Loucy (cell line): ENCODE measurements at regions not wholly inside any gene's neighbourhood (a gene's known extent, or its start where the extent isn't known, plus 50 kb on each side); places are given as distances from the start of the nearest gene placed in this dataset.

ENCODE experiments used
- H2AFZ ChIP-seq: fragments of 200-600 bp; sonication (generic); 2 replicates; pipeline ENCODE4 v1.6.0; 2016; ENCODE audit warnings: antibody characterized with exemption, mild to moderate bottlenecking, low read length, moderate library complexity
- H3F3A ChIP-seq: fragments of 200-600 bp; 2 replicates; pipeline ENCODE4 v1.6.0; 2016; ENCODE audit warnings: antibody characterized with exemption, low read depth, mild to moderate bottlenecking
- H3K27me3 ChIP-seq: fragments of 200-600 bp; sonication (generic); 2 replicates; pipeline ENCODE4 v1.6.1; 2014; ENCODE audit warnings: low read length, mild to moderate bottlenecking; ENCODE audit not compliant: insufficient read depth, poor library complexity, severe bottlenecking
- H3K36me3 ChIP-seq: fragments of 200-600 bp; sonication (generic); 2 replicates; pipeline ENCODE4 v1.6.1; 2016; ENCODE audit warnings: low read length; ENCODE audit not compliant: insufficient read depth
- H3K4me1 ChIP-seq: fragments of 200-600 bp; sonication (generic); 2 replicates; pipeline ENCODE4 v1.5.1; 2014; ENCODE audit warnings: low read length, mild to moderate bottlenecking; ENCODE audit not compliant: insufficient read depth, poor library complexity, severe bottlenecking
- H3K4me2 ChIP-seq: fragments of 200-600 bp; sonication (generic); 2 replicates; pipeline ENCODE4 v1.6.0; 2014; ENCODE audit warnings: antibody characterized with exemption, low read length, low read depth, mild to moderate bottlenecking; ENCODE audit not compliant: poor library complexity, severe bottlenecking
- H3K4me3 ChIP-seq: fragments of 200-600 bp; sonication (generic); 2 replicates; pipeline ENCODE4 v1.5.1; 2014; ENCODE audit warnings: low read length, mild to moderate bottlenecking, mixed read lengths; ENCODE audit not compliant: poor library complexity, severe bottlenecking
- H3K79me2 ChIP-seq: fragments of 200-600 bp; sonication (generic); 2 replicates; pipeline ENCODE4 v1.6.1; 2014; ENCODE audit warnings: low read length; ENCODE audit not compliant: insufficient read depth
- H3K9ac ChIP-seq: fragments of 200-600 bp; sonication (generic); 2 replicates; pipeline ENCODE4 v1.6.0; 2014; ENCODE audit warnings: mild to moderate bottlenecking, low read depth, low read length, moderate library complexity; ENCODE audit not compliant: poor library complexity, severe bottlenecking
- H3K9me2 ChIP-seq: fragments of 200-600 bp; sonication (generic); replicated peaks from 2 replicates; pipeline ENCODE4 v1.6.1; 2016; ENCODE audit warnings: low read depth, low read length, mixed read lengths
- H3K9me3 ChIP-seq: fragments of 200-600 bp; sonication (generic); 2 replicates; pipeline ENCODE4 v1.6.1; 2014; ENCODE audit warnings: mild to moderate bottlenecking, antibody characterized with exemption, low read length, low read depth; ENCODE audit not compliant: insufficient read depth
- H4K20me1 ChIP-seq: fragments of 200-600 bp; sonication (generic); 2 replicates; pipeline ENCODE4 v1.6.0; 2014; ENCODE audit warnings: antibody characterized with exemption, low read length, mild to moderate bottlenecking; ENCODE audit not compliant: insufficient read depth, poor library complexity, severe bottlenecking
- EZH2phosphoT487 ChIP-seq: fragments of 200-600 bp; IDR thresholded peaks from 2 replicates; pipeline ENCODE4 v1.6.1; 2018; ENCODE audit warnings: antibody characterized with exemption, mild to moderate bottlenecking, moderate library complexity, borderline replicate concordance
- TF ChIP-seq, protein P1 (sequence below): fragments of 200-600 bp; sonication (generic); conservative IDR thresholded peaks from 2 replicates; pipeline ENCODE4 v1.5.1; 2014; ENCODE audit warnings: mild to moderate bottlenecking, antibody characterized with exemption, low read length

DNA sequence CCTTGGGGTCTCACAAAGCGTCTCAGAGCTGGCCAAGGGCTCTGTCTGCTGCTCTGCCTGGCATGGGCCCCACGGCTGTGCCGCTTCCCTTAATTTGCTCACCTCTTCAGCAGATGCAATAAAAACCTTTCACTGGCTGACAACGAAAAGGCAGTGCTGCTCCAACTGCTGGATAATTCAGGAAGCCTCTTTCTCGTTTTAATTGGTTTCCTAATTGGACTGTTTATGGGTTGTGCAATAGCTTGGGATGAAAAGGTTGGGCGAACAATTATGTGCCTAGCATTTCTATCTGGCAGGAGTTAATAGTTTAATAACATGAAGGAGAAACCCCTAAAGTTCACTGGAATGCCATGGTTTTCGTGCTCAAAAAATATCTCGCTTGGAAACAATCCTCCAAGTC, 234.1 kb upstream of the IRX5 start:
- no peaks in the 10 kb centered on the region for H3F3A ChIP-seq
- H3K4me3 ChIP-seq, result no peak overlapping the region
- no peak overlapping the region for H2AFZ ChIP-seq
- no peak overlapping the region for H3K4me2 ChIP-seq
- no peaks in the 10 kb centered on the region for H4K20me1 ChIP-seq
- no peaks in the 10 kb centered on the region for H3K79me2 ChIP-seq
- H3K9ac ChIP-seq, result no peak overlapping the region
- TF ChIP-seq, protein P1, sequence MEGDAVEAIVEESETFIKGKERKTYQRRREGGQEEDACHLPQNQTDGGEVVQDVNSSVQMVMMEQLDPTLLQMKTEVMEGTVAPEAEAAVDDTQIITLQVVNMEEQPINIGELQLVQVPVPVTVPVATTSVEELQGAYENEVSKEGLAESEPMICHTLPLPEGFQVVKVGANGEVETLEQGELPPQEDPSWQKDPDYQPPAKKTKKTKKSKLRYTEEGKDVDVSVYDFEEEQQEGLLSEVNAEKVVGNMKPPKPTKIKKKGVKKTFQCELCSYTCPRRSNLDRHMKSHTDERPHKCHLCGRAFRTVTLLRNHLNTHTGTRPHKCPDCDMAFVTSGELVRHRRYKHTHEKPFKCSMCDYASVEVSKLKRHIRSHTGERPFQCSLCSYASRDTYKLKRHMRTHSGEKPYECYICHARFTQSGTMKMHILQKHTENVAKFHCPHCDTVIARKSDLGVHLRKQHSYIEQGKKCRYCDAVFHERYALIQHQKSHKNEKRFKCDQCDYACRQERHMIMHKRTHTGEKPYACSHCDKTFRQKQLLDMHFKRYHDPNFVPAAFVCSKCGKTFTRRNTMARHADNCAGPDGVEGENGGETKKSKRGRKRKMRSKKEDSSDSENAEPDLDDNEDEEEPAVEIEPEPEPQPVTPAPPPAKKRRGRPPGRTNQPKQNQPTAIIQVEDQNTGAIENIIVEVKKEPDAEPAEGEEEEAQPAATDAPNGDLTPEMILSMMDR, result no peak
- no peak for TF ChIP-seq EZH2phosphoT487
- no peaks in the 10 kb centered on the region for H3K36me3 ChIP-seq
- H3K27me3 ChIP-seq, result no peaks in the 10 kb centered on the region
- H3K9me3 ChIP-seq, result no peaks in the 10 kb centered on the region
- H3K4me1 ChIP-seq, result no peaks in the 10 kb centered on the region
- no peaks in the 10 kb centered on the region for H3K9me2 ChIP-seq

DNA sequence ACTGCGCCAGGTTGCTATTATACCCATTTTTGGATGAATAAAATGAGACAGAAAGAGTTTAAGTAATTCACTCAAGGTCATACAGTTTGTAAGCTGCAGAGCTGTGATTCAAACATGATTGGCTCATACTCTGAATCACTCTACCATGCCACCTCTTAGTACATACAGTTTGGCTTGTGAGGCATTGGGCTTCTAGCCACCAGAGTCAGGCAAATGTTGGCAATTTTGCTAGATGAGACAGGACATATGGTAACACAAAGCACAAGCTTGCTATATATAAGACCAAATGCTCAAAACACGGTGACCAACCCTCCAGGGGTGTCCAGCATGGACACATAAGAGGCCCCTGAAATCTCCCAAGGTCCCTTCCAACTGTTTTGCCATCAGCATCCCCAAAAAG, 236.0 kb upstream of the IRX5 start:
- no peaks in the 10 kb centered on the region for H3F3A ChIP-seq
- no peaks in the 10 kb centered on the region for H3K9me3 ChIP-seq
- no peaks in the 10 kb centered on the region for H3K9me2 ChIP-seq
- no peaks in the 10 kb centered on the region for H3K27me3 ChIP-seq
- H4K20me1 ChIP-seq, result no peaks in the 10 kb centered on the region
- H3K4me1 ChIP-seq, result no peaks in the 10 kb centered on the region
- H2AFZ ChIP-seq, result no peak overlapping the region
- H3K36me3 ChIP-seq, result no peaks in the 10 kb centered on the region
- no peak overlapping the region for H3K9ac ChIP-seq
- TF ChIP-seq, protein P1, result no peak
- TF ChIP-seq EZH2phosphoT487, result no peak
- no peak overlapping the region for H3K4me3 ChIP-seq
- H3K79me2 ChIP-seq, result no peaks in the 10 kb centered on the region
- H3K4me2 ChIP-seq, result no peak overlapping the region

DNA sequence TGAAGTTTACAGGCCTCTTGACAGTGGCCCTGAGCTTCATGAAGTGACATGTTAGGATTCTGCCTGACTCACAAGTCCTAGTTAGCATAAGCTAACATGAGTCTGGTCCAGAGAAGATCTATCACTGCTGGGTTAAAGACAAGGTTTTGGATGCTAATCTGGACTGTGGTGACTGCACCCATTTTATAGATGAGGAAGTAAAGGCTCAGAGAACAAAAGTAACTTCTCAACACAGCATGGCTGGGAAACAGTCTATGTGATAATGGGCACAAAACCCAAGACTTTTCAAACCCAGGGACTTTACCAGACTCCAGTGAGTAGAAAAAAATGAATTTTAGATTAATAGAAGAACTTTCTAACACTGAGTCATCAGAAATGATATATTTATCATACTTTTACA, 236.8 kb upstream of the IRX5 start:
- TF ChIP-seq, protein P1, result no peak
- no peak for TF ChIP-seq EZH2phosphoT487
- Histone ChIP-seq H3K9ac (no peak overlapping the region), H3K9me2 (no peaks in the 10 kb centered on the region), H3K4me2 (no peak overlapping the region), H3K36me3 (no peaks in the 10 kb centered on the region), H3K9me3 (no peaks in the 10 kb centered on the region), H3F3A (no peaks in the 10 kb centered on the region), H4K20me1 (no peaks in the 10 kb centered on the region), H3K27me3 (no peaks in the 10 kb centered on the region), H2AFZ (no peak overlapping the region), H3K4me3 (no peak overlapping the region), H3K79me2 (no peaks in the 10 kb centered on the region), H3K4me1 (no peaks in the 10 kb centered on the region)
